NCI-H1105 (cell line): ENCODE measurements at regions not wholly inside any gene's neighbourhood (a gene's known extent, or its start where the extent isn't known, plus 50 kb on each side); places are given as distances from the start of the nearest gene placed in this dataset.
"Not testable (repeated sequence)": the region's sequence is repeated elsewhere in the genome, so short reads cannot be mapped to it uniquely, and the experiment has no call there.

ENCODE experiments used
- DNase-seq: peaks from one replicate; lab custom pipeline; 2025; lab: John Stamatoyannopoulos, UW

DNA sequence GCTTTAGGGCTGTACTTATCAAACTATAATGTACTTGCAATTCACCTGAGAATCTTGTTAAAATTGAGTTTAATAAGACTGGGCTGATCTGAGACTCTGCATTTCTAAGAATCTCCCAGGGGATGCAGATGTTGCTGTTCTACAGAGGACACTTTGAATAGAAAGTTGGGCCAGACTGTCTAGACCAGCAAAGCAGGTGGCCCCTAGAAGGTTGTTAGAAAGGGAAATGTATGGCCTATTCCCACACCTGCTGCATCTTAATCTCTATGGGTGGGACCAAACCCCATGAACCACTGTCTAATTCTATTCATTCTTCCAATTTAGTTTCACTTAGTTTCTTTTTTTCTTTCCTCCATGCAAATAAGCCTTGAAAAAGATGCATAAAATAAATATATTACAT is 413.2 kb upstream of the TECRL start:
- no peak for DNase-seq

DNA sequence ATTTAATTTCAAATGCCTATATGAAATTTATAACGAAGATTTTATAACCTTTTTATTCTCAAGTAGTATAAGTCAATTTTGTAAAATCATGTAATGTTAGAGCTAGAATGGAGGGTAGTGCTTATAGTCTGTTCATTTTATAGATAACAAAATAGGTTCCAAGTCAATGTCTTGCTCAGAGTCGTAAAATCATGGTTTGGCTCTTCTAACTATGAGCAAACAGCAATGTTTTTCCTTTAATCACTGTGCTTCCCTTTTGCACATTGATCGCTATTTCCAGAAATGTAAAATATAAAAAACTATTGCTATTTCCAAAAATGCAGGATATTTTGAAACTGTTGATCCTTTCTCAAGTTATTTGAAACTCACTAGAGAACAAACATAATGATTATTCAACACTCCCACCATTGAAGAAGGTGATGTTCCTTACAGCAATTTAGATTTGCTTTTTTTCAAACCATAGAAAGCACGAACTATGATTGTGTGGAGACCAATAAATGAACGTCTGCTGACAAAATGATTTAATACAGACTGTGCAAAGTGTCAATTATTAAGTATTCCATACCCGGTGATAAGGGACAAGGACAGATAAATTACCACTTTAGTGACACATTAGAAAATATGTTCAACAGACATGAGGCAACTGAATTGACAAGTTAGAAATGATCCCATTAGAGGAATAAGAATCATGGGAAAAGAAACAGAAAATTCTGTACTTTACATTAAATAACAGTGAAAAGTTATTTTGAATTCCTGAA is 412.1 kb upstream of the TECRL start:
- DNase-seq: no peak

DNA sequence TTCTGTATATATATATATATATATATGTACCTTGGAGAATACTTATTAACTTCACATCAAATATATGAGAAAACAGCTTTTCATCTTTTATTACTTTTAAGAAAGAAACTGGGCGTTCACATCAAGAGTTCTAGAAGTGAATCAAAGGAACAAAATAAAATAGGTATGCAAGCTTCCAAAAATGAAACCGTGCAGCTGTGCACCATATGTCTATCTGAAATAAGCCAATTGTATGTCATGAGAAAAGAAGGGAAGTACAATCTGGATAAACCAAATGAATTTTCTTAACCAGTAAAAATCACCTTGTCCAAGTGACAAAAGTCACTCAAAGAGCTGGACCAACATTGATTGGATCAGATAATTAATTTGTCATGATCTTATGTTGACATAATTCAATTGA is 405.4 kb upstream of the TECRL start:
- no peak for DNase-seq

DNA sequence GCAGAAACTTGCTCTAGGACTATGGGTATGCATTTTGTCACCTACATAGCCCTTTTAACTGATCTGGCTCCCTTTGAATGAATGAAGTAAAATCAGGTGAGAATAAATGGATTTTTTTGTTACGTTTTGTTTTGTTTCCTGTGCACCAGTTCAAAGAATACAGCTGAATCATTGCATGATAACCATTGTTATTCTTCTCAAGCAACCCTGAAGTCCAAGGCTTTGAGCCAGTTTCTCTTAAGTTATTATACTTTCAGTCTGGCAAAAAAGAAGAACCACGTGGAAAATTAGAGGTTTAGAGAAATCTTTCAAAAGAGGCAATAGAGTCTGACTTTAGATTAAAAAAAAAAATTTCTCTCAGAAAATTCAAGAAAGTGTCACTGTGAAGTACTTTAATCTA is 398.6 kb upstream of the TECRL start:
- no peak for DNase-seq

DNA sequence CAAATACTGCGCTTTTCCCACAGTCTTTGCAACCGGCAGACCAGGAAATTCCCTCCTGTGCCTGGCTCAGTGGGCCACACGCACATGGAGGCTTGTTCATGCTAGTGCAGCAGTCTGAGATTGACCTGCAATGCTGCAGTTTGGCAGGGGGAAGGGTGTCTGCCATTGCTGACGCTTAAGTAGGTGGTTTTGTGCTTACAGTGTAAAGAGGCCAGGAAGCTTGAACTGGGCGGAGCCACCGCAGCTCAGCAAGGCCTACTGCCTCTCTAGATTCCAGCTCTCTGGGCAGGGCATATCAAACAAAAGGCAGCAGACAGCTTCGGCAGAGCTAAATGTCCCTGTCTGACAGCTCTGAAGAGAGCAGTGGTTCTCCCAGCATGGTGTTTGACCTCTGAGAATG is 390.5 kb upstream of the TECRL start:
- no peak for DNase-seq

DNA sequence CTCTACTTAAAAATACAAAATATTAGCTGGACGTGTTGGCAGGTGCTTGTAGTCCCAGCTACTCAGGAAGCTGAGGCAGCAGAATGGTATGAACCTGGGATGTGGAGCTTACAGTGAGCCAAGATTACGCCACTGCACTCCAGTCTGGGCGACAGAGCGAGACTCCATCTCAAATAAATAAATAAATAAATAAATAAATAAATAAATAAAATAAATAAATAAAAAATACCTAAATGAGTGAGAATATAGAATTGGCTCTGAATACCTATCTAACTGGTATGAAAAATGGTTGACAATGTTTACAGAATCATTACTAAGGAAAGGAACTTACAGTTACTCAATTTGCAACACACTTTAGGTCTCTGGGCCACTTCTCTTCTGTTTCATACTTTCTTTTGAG is 389.6 kb upstream of the TECRL start:
- DNase-seq: not testable (repeated sequence)

DNA sequence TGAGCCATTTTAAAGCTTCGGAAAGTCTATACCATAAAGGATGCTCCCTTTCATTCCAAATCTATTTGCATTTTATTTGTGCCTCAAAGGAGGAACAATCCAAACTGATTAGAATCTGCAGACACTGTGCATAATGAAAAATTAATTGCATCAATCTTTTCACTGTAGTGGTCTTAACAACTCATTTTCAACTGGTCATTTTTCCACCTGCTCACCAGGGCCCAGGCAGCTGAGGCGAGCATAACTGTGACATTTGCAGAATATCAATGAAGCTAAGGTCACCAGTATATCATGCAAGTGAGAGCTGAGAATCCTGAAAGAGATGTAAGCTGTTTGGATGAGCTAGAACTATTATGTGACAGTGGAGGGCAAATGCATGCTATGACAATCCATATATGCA is 387.3 kb upstream of the TECRL start:
- DNase-seq: no peak

- DNase-seq: no peak
Measured at GRCh38 chr4:64784125-64784524, 374.9 kb upstream of the TECRL start.

- no peak for DNase-seq
Measured at GRCh38 chr4:64781737-64782326, 372.6 kb upstream of the TECRL start.

DNA sequence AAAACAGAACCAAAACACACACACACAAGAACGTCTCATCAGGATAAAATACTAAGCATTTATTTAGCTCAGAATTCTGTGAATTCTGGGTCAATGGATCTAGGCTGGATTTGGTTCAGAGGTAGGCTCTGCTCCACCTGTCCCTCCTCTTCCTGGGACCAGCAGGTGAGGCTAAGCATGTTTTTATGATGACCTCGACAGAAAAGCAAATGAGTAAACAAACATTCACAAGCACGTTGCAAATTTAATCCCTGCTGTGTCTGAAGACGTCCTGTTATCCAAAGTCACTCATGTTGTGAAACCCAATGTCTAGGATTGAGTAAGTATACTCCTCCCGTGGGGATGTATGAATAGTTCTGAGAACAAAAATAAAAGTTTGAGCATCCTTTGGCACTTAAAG is 371.4 kb upstream of the TECRL start:
- DNase-seq: no peak

GRCh38 chr4:64777286-64777685 is 368.0 kb upstream of the TECRL start:
- DNase-seq: no peak

GRCh38 chr4:64776820-64777219 is 367.6 kb upstream of the TECRL start:
- DNase-seq: no peak

- no peak for DNase-seq
Measured at GRCh38 chr4:64774626-64775025, 365.4 kb upstream of the TECRL start.

DNA sequence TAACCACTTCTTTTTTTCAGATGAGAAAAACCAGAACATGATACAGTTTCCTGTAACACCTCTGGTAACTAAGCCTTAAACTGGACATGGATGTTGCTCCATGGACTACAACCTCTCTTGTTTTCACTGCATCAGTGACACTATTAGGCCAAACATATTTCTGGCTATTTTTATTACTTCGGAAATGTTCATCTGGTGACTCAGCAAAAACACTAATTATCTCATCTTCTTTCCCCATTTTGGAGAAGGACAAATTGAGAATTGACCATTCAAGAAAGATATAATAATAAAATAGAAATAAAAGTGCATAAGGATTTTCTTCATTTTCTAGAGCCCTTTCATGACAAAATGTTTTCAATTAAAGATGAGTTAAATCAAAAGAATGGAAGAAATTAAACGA is 361.9 kb upstream of the TECRL start:
- DNase-seq: no peak

DNA sequence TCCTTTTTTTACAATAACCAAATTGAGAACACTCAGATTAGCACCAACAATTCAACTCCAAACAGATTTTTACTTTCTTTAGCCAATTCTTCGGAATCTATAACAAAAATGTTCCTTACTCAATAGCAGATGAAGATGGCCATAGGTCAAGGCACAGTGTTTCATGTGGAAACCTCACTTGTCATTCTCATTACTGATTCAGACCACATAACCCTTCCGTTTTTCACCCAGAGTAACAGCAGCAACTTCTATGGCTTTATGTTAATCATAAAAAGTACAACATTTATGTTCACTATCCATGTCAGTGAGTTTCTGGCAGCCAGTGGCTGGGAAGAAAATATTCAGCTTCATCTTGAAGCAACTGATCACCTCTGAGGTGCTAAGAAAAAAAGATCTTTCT is 358.3 kb upstream of the TECRL start:
- DNase-seq: no peak

- no peak for DNase-seq
Measured at GRCh38 chr4:64766565-64766964, 357.3 kb upstream of the TECRL start.

DNA sequence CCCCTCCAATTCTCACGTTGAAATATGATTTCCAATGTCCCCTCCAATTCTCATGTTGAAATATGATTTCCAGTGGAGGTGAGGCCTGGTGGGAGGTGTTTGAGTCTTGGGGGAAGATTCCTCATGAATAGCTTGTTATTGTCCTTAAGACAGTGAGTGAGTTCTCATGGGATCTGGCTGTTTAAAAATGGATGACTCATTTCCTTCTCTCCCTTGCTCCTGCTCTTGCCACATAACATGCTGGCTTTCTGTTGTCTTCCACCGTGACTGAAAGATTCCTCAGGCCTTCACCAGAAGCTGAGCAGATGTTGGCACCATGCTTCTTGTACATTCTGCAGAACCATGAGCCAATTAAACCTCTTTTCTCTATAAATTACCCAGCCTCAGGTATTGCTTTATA is 346.8 kb upstream of the TECRL start:
- DNase-seq: no peak

DNA sequence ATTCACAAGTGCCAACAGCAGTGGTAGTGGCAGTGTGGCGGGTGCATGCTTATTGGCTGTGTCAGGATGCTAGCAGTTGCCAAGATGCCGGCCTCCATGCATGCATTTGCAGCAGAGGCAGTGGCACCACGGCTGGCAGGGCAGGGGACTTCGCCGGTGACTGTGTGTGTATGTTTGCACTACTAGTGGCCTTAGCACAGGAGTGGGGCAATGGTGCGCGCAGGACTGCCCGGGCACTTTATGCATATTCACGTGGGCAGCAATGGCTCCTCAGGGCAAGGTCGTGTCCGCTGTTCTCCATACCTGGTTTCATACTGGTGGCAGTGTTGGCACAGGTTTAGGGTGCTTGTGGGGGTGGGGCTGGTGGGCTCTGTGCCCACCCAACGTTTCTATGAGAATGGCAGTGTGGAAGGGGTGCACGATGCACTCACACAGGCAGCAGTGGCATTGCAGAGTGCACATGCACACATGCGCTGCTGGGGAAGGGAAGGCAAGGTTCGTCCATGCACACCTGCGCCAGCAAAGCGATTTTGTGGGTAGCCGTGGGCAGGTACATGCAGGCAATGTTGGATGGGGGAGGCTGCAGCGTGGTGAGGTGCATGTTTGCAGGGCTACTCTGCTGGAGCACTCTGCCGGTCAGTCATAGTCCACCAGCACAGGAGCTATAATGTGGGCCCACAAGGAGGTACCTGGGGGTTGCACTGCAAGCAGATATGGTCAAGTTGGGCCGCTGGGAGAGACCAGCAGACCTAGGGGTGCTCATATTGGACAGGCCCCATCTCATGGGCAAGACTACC is 338.9 kb upstream of the TECRL start:
- DNase-seq: no peak

DNA sequence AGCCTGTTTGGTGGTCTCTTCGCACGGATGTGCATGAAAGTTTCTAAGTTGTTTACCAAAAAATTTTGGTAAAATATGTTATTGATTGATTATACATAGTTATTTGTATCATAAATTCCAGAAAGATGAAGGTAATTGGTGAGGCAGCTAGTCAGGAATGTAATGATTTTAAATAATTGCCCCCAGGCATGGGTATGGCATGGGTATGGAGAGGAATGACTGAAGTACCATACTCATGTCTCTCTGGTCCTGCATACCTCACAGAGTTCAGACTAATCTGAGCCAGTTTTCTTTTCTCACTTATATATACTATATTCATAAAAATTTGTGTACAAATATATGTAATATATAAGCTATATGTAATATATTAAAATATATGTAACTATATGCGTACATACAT is 329.0 kb upstream of the TECRL start:
- DNase-seq: no peak

DNA sequence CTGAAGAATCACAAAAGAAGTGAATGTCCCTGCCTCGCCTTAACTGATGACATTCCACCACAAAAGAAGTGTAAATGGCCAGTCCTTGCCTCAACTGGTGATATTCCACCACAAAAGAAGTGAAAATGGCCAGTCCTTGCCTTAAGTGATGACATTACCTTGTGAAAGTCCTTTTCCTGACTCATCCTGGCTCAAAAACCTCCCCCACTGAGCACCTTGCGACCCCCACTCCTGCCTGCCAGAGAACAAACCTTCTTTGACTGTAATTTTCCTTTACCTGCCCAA is 328.5 kb upstream of the TECRL start:
- not testable (repeated sequence) for DNase-seq

GRCh38 chr4:64737026-64737853 is 328.0 kb upstream of the TECRL start:
- DNase-seq: no peak

- DNase-seq: no peak
Measured at GRCh38 chr4:64729561-64729960, 320.3 kb upstream of the TECRL start.

DNA sequence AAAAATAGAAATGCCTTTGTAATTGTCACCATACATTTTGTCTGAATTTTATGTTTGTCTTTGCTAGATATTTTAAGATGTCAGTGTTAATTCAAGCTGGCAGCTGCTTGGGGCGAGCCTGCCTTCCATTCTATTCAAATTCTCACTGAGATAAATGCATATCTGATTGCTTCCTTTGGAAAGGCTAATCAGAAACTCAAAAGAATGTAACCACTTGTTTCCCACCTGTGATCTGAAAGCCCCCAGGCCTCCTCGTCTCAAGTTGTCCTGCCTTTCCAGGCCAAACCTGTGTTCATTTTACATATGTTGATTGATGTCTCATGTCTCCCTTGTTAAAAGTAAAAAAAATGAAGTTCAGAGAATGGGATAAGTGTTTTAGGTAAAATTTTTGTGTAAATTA is 318.7 kb upstream of the TECRL start:
- no peak for DNase-seq
